ENCODE measurements at regions not wholly inside any gene's neighbourhood (a gene's known extent, or its start where the extent isn't known, plus 50 kb on each side); places are given as distances from the start of the nearest gene placed in this dataset.

- no peak for DNase-seq (ENCODE audit: low read depth)
Measured at GRCh38 chr4:119932277-119932676, 134.4 kb downstream of the MAD2L1 start.

GRCh38 chr4:119930546-119930945 is 136.1 kb downstream of the MAD2L1 start:
- no peak for DNase-seq (ENCODE audit: low read depth)

- DNase-seq (ENCODE audit: low read depth), result no peak
Measured at GRCh38 chr4:119921830-119922229, 144.8 kb downstream of the MAD2L1 start.

GRCh38 chr4:119906277-119906676 is 160.4 kb downstream of the MAD2L1 start:
- no peak for DNase-seq (ENCODE audit: low read depth)

- no peak for DNase-seq (ENCODE audit: low read depth)
Measured at GRCh38 chr4:119898211-119898610, 168.4 kb downstream of the MAD2L1 start.

- no peak for DNase-seq (ENCODE audit: low read depth)
Measured at GRCh38 chr4:119897260-119897659, 169.4 kb downstream of the MAD2L1 start.

DNA sequence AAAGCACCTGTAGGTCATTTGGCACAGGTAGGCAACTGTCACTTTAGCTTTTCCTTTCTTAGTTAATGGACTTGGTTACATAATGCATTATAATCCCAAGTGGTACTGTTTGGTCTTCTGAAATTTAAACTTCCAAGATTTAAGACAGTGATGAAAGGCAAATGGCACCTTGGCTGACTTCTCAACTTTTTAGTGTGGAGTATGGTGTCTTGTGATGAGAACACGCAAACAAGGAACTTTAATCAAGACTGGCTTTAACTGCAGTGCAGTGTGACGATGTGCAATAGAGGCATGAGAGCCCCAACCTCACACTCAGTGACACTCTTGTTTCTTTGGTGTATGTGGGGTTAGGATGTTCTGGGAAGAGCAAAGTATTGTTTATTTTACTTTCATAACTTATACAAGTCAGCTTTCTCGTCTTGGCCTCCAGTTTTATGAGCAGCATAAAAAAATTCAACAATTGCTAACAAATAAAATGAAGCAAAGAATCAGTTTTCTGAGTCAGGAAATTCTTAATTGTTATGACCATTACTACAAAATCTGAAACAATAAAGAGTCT is 171.9 kb downstream of the MAD2L1 start:
- no peak for DNase-seq (ENCODE audit: low read depth)

- DNase-seq (ENCODE audit: low read depth), result peak; percentile 74
Measured at GRCh38 chr4:119873794-119874325, 192.8 kb downstream of the MAD2L1 start.

DNA sequence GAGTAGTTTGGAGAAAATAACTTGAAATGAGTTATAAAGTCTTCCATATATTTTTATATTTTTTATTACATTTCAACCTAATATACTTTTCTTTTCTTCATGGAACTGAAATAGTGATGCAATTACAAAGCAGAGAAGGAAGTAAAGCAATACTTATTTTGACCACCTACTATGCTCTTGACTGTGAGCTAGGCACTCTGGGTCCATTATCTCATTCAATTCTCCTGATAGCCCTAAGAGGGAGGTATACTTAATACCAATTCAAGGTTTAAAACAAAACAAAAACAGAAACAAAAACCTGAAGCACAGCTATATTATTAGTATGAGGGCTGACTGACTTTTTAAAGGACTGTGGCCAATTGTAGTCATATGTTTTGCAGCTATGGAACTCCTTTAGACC is 193.5 kb downstream of the MAD2L1 start:
- DNase-seq (ENCODE audit: low read depth), result no peak

GRCh38 chr4:119872371-119873016 is 194.2 kb downstream of the MAD2L1 start:
- DNase-seq (ENCODE audit: low read depth), result peak; percentile 85

GRCh38 chr4:119870856-119871255 is 195.8 kb downstream of the MAD2L1 start:
- peak; percentile 27 for DNase-seq (ENCODE audit: low read depth)

- no peak for DNase-seq (ENCODE audit: low read depth)
Measured at GRCh38 chr4:119865789-119866188, 200.9 kb downstream of the MAD2L1 start.

- DNase-seq (ENCODE audit: low read depth), result no peak
Measured at GRCh38 chr4:119865389-119865788, 201.3 kb downstream of the MAD2L1 start.

- DNase-seq (ENCODE audit: low read depth), result peak; percentile 18
Measured at GRCh38 chr4:119861731-119862130, 204.9 kb downstream of the MAD2L1 start.

DNA sequence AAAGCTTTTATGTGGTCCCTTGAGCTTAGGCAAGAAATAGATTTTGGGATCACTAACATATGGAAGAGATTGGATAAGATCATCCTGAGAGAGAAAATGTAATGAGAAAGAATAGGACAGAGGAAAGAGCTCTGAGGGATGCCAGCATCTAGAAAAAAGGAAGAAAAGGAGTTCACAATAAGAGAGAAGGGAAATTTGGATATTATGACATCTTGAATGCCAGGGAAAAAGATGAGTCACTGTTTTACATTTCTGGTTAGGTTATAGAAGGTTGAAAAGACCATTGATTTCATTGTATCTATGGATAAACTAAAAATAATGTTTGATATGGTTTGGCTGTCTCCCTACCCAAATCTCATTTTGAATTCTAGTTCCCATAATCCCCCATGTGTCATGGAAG is 208.5 kb downstream of the MAD2L1 start:
- DNase-seq (ENCODE audit: low read depth), result no peak

DNA sequence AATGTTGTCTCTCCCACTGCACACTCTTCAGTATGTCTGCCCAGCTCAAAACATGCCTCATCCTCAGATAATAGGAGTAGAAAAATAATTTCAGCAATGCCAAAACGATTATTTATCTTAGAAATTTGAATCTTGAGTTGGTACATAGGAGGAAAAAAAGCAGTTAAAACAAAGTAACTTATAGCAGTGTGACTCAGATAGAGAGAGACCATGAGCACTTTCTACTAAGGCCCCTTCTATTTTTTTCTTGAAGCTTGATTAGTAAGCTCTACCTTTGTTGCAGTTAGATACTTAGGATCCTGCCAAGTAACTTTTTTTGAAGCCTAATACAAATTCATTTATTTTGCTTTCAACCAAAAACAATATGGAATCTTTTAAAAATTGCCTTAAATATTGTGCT is 212.3 kb downstream of the MAD2L1 start:
- no peak for DNase-seq (ENCODE audit: low read depth)

DNA sequence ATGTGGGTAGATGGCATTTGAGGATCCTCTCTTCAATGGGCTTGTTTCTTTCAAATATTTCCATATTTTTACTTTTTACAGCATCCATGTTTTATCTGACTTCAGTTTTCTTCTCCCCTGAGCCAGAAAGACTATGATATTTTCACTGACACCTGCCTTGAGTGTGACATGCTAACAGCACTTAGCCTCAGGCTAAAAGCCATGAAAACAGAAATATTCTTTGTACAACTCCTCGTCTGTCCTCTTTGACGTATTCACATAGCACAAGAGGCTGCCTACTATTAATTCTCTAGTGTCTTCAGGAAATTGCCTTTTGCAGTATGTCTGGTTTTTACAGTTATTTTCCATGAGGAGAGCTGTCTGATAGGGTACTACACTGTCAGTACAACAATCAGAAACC is 215.0 kb downstream of the MAD2L1 start:
- no peak for DNase-seq (ENCODE audit: low read depth)

DNA sequence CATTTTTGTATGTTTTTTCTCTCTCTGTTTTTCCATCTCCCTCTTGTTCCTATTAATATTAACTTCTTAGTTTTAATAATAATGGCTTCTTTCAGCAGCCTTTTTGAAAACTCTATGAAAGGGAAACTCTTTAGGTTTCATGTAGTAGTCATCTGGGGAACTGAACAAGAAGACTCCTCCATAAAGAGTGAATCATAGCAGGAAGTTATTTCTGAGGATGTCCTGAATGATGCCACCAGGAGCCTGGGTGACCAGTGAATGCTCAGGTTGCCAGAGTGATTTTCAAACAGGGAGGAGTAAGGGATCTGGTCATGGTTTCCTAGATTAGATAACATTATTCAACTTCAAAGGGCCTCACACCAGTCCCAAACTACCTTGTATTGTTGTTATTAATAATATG is 212.8 kb upstream of the PDE5A start:
- peak; percentile 14 for DNase-seq (ENCODE audit: low read depth)

GRCh38 chr4:119835613-119835910 is 207.0 kb upstream of the PDE5A start:
- no peak for DNase-seq (ENCODE audit: low read depth)

DNA sequence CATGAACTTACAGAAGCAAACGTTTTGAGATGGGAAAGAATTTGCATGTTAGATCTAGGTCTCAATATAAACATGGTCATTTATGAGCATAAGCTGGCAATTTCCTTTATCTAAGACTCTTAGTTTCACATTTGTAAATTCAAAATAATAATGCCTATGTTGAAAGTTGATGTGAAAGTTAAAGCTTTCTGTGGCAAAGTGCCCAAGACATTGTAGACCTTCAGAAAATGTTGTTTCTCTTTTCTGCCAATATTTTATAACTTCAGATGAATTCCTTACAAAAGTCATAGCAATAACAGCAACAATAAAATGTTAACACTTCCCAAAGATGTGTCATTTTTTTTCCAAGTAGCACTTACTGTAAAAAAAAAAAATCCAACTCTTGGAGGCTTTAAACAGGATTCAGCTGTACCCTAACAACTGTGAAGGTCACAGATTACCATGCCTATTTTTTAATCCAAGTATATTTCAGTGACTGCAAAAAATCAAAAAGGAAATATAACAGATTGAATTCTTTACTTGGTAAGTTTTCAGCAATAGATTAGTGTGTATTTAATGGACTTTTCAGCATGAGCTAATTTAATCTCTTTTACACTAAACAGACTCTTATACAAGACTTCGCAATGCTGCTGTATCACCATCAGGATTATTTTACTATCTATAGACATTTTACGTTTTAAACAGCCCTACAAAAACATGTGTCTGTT is 206.5 kb upstream of the PDE5A start:
- no peak for DNase-seq (ENCODE audit: low read depth)

- no peak for DNase-seq (ENCODE audit: low read depth)
Measured at GRCh38 chr4:119833611-119834010, 205.0 kb upstream of the PDE5A start.

GRCh38 chr4:119832776-119833175 is 204.2 kb upstream of the PDE5A start:
- no peak for DNase-seq (ENCODE audit: low read depth)

DNA sequence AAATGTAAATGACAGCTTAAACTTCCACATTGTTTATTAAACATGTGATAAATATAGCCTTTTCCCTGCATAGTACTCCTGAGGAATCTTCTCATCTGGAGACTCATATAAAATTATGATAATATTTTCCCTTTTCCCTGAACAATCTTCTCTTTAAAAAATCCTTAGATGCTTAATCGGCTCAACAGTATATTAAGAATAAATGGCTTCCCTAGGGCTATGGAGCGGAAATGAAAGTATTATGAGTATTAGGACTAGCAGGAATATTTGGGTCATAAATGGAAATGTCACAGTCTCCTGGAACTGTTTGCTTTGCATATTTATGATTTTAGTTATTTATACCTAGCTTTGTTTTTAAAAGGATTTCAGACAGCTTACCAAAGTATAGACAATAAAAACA is 200.7 kb upstream of the PDE5A start:
- DNase-seq (ENCODE audit: low read depth), result no peak

Data from renal cortical epithelial cell (primary cell).